NT2/D1 (cell line): ENCODE measurements at regions not wholly inside any gene's neighbourhood (a gene's known extent, or its start where the extent isn't known, plus 50 kb on each side); places are given as distances from the start of the nearest gene placed in this dataset.

Source experiments
- DNase-seq: peaks from one replicate; pipeline ENCODE4 v3.0.0-alpha.2; 2011; ENCODE audit warnings: low read depth, low spot score
- H3K27me3 ChIP-seq: 2 replicates; pipeline ENCODE4 v1.6.0; 2011; ENCODE audit warnings: mild to moderate bottlenecking; ENCODE audit not compliant: insufficient read length, insufficient read depth
- H3K36me3 ChIP-seq: 2 replicates; pipeline ENCODE4 v1.6.1; 2011; ENCODE audit warnings: mild to moderate bottlenecking, low read length, mixed read lengths; ENCODE audit not compliant: insufficient read depth, insufficient read length
- H3K4me1 ChIP-seq: 2 replicates; pipeline ENCODE4 v1.5.1; 2011; ENCODE audit not compliant: insufficient read depth, insufficient read length
- H3K4me3 ChIP-seq: 2 replicates; pipeline ENCODE4 v1.5.1; 2011; ENCODE audit warnings: low read depth; ENCODE audit not compliant: insufficient read length
- H3K9ac ChIP-seq: 2 replicates; pipeline ENCODE4 v1.6.0; 2011; ENCODE audit warnings: low read depth; ENCODE audit not compliant: insufficient read length
- H3K9me3 ChIP-seq: 2 replicates; pipeline ENCODE4 v1.5.1; 2011; ENCODE audit warnings: mild to moderate bottlenecking, low read length; ENCODE audit not compliant: insufficient read depth
- SUZ12 ChIP-seq: IDR thresholded peaks from 2 replicates; pipeline ENCODE4 v1.6.1; 2011; ENCODE audit not compliant: insufficient read length, insufficient read depth; ENCODE audit errors: extremely low read depth
- YY1 ChIP-seq: IDR thresholded peaks from 2 replicates; pipeline ENCODE4 v1.6.1; 2011; ENCODE audit not compliant: insufficient read length, insufficient read depth
- ZNF274 ChIP-seq: IDR thresholded peaks from 2 replicates; pipeline ENCODE4 v1.6.1; 2011; ENCODE audit warnings: mild to moderate bottlenecking, low read depth, low read length

GRCh38 chr22:34781681-34782080, 284.3 kb upstream of the ISX start:
- Histone ChIP-seq H3K9ac (no peak overlapping the region), H3K36me3 (no peaks in the 10 kb centered on the region), H3K9me3 (peaks cover 22% of the 10 kb centered on the region), H3K27me3 (no peaks in the 10 kb centered on the region), H3K4me3 (no peak overlapping the region), H3K4me1 (no peaks in the 10 kb centered on the region)
- TF ChIP-seq ZNF274 (no peak), SUZ12 (no peak), YY1 (no peak)
- DNase-seq: no peak

GRCh38 chr22:34783436-34783835, 282.5 kb upstream of the ISX start:
- TF ChIP-seq YY1: no peak
- TF ChIP-seq ZNF274: no peak
- no peak for TF ChIP-seq SUZ12
- no peak for DNase-seq

GRCh38 chr22:34784056-34784455, 281.9 kb upstream of the ISX start:
- Histone ChIP-seq H3K9ac (no peak overlapping the region), H3K36me3 (no peaks in the 10 kb centered on the region), H3K27me3 (no peaks in the 10 kb centered on the region), H3K9me3 (peaks cover 20% of the 10 kb centered on the region; the same call in 1 of the 2 replicates), H3K4me3 (no peak overlapping the region), H3K4me1 (no peaks in the 10 kb centered on the region)
- no peak for DNase-seq
- no peak for TF ChIP-seq YY1
- TF ChIP-seq SUZ12: no peak
- no peak for TF ChIP-seq ZNF274

More at GRCh38 chr22:34783436-34783835, 282.5 kb upstream of the ISX start:
- no peak overlapping the region for H3K4me3 ChIP-seq
- no peaks in the 10 kb centered on the region for H3K27me3 ChIP-seq
- no peaks in the 10 kb centered on the region for H3K4me1 ChIP-seq
- no peaks in the 10 kb centered on the region for H3K36me3 ChIP-seq
- H3K9me3 ChIP-seq: peaks cover 17% of the 10 kb centered on the region; the same call in 1 of the 2 replicates
- no peak overlapping the region for H3K9ac ChIP-seq

- H3K4me3 ChIP-seq: no peak overlapping the region
- H3K4me1 ChIP-seq: no peaks in the 10 kb centered on the region
- no peak overlapping the region for H3K9ac ChIP-seq
- DNase-seq: no peak
- no peaks in the 10 kb centered on the region for H3K27me3 ChIP-seq
- TF ChIP-seq ZNF274 (no peak), YY1 (no peak), SUZ12 (no peak)
- no peaks in the 10 kb centered on the region for H3K36me3 ChIP-seq
- H3K9me3 ChIP-seq: no peaks in the 10 kb centered on the region; the same call in 1 of the 2 replicates
Measured at GRCh38 chr22:34797826-34798225, 268.1 kb upstream of the ISX start.

- DNase-seq: no peak
- Histone ChIP-seq H3K27me3 (no peaks in the 10 kb centered on the region), H3K4me1 (no peaks in the 10 kb centered on the region), H3K9ac (no peak overlapping the region), H3K36me3 (no peaks in the 10 kb centered on the region), H3K4me3 (no peak overlapping the region), H3K9me3 (no peaks in the 10 kb centered on the region; the same call in 1 of the 2 replicates)
- TF ChIP-seq SUZ12 (no peak), ZNF274 (no peak), YY1 (no peak)
Measured at GRCh38 chr22:34798605-34799004, 267.4 kb upstream of the ISX start.

- DNase-seq: no peak
- Histone ChIP-seq H3K9ac (no peak overlapping the region), H3K9me3 (no peaks in the 10 kb centered on the region; the same call in 1 of the 2 replicates), H3K27me3 (no peaks in the 10 kb centered on the region), H3K4me1 (no peaks in the 10 kb centered on the region), H3K36me3 (no peaks in the 10 kb centered on the region), H3K4me3 (no peak overlapping the region)
- TF ChIP-seq ZNF274 (no peak), SUZ12 (no peak), YY1 (no peak)
Measured at GRCh38 chr22:34800260-34800980, 265.5 kb upstream of the ISX start.

- no peaks in the 10 kb centered on the region; the same call in 1 of the 2 replicates for H3K9me3 ChIP-seq
- H3K9ac ChIP-seq: no peak overlapping the region
- no peak for DNase-seq
- no peak for TF ChIP-seq YY1
- TF ChIP-seq SUZ12: no peak
- no peak for TF ChIP-seq ZNF274
- H3K4me3 ChIP-seq: no peak overlapping the region
- no peaks in the 10 kb centered on the region for H3K4me1 ChIP-seq
- no peaks in the 10 kb centered on the region for H3K27me3 ChIP-seq
- no peaks in the 10 kb centered on the region for H3K36me3 ChIP-seq
Measured at GRCh38 chr22:34801221-34801620, 264.7 kb upstream of the ISX start.
